ENCODE measurements at regions not wholly inside any gene's neighbourhood (a gene's known extent, or its start where the extent isn't known, plus 50 kb on each side); places are given as distances from the start of the nearest gene placed in this dataset.

DNA sequence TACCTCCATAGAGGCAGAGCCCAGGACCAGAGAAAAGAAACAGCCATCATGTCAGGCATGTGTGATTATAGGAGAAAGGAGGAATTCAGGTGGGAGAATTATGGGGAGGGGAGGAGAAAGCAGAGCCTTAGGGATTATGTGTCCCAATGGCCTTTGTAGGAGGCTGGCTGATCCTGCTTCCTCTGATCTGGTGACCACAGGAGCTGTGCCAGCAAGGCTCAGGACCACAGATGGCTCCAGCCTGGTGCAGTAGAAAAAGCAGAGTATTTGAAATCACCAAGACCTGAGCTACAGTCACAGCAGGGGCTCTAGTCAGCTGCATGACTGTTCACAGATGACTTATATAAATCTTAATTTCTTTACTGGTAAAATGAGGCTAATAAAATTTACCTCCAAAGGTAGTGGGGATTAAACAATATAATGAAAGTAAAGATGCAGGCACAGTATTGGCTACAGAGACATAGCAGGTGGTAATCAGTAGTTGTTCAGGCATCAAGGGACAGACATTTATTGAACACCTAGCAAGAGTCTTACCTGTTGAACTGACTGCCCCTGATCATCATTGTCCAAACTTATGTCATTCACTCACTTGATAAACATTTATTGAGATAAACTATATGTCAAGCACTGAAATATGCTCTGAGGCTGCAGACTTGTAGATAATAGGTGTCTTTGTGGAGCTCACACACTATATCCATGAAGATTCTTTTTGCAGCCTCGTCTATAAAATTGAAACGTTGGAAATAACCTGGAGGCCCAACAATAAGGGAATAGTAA is 121.3 kb downstream of the MYCN start:
- 100% methylated on average over 1 of the region's 2 CpGs for WGBS (ENCODE audit: insufficient coverage)
- peaks cover 0 to 25% (median 8%) of the 10 kb centered on the region in 5 experiments for H3K9me3 ChIP-seq (ENCODE audit: control extremely low read depth in 1 of 5, control insufficient read depth in 4 of 5, insufficient read depth in 2 of 5, low read depth in 1 of 5, low read length in 4 of 5)
- CTCF ChIA-PET: no interaction called here
- DNase-seq: no peak
- H3K36me3 ChIP-seq (ENCODE audit: control insufficient read depth in 4 of 4, insufficient read depth in 4 of 4, low read length in 3 of 4): no peaks in the 10 kb centered on the region
- peaks cover 0 to under 1% (median 0%) of the 10 kb centered on the region in 4 experiments for H3K4me1 ChIP-seq (ENCODE audit: control extremely low read depth in 1 of 4, control insufficient read depth in 4 of 4, insufficient read depth in 4 of 4, low read length in 3 of 4)
- H3K27ac ChIP-seq (ENCODE audit: insufficient read depth in 1 of 2, low read depth in 1 of 2, low read length in 2 of 2, poor library complexity in 1 of 2, severe bottlenecking in 2 of 2): no peak overlapping the region
- H3K27me3 ChIP-seq (replicated peaks in 2 of 5; ENCODE audit: control insufficient read depth in 4 of 5, insufficient read depth in 5 of 5, low read length in 4 of 5): no peaks in the 10 kb centered on the region
- no peak overlapping the region for H3K4me3 ChIP-seq (ENCODE audit: control insufficient read depth in 1 of 7, extremely low read depth in 1 of 7, insufficient read depth in 4 of 7, low read depth in 2 of 7, low read length in 6 of 7)
- POLR2A ChIA-PET: no interaction called here

DNA sequence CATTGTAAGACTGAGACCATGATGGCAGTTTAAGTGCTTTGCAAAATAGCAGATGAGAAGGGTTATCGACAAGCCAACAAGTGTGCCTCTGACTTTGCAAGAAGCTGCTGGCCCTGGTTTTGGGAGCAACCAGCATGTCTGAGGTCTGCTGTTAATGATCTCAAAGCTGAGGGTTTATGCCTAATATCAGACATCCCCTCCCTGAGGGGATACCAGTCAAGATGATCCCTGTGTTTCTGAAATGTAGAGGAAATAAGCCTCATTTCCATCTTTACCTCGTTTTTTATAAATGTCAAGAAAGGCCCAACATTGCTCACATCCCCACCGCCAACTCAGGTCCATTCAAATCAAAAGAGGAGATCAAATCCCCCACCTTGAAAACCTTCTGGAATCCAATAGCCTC is 120.6 kb downstream of the MYCN start:
- H3K27ac ChIP-seq (ENCODE audit: insufficient read depth in 1 of 2, low read depth in 1 of 2, low read length in 2 of 2, poor library complexity in 1 of 2, severe bottlenecking in 2 of 2): no peak overlapping the region
- POLR2A ChIA-PET: no interaction called here
- no peaks in the 10 kb centered on the region for H3K36me3 ChIP-seq (ENCODE audit: control insufficient read depth in 4 of 4, insufficient read depth in 4 of 4, low read length in 3 of 4)
- H3K27me3 ChIP-seq (replicated peaks in 2 of 5; ENCODE audit: control insufficient read depth in 4 of 5, insufficient read depth in 5 of 5, low read length in 4 of 5): no peaks in the 10 kb centered on the region
- H3K9me3 ChIP-seq (ENCODE audit: control extremely low read depth in 1 of 5, control insufficient read depth in 4 of 5, insufficient read depth in 2 of 5, low read depth in 1 of 5, low read length in 4 of 5): peaks cover 0 to 25% (median 8%) of the 10 kb centered on the region in 5 experiments
- DNase-seq: no peak
- H3K4me3 ChIP-seq (ENCODE audit: control insufficient read depth in 1 of 7, extremely low read depth in 1 of 7, insufficient read depth in 4 of 7, low read depth in 2 of 7, low read length in 6 of 7): no peak overlapping the region
- CTCF ChIA-PET: no interaction called here
- WGBS (ENCODE audit: insufficient coverage): 94% methylated on average over 3 of the region's 3 CpGs
- H3K4me1 ChIP-seq (ENCODE audit: control extremely low read depth in 1 of 4, control insufficient read depth in 4 of 4, insufficient read depth in 4 of 4, low read length in 3 of 4): peaks cover 3 to 8% (median 6%) of the 10 kb centered on the region in 4 experiments

DNA sequence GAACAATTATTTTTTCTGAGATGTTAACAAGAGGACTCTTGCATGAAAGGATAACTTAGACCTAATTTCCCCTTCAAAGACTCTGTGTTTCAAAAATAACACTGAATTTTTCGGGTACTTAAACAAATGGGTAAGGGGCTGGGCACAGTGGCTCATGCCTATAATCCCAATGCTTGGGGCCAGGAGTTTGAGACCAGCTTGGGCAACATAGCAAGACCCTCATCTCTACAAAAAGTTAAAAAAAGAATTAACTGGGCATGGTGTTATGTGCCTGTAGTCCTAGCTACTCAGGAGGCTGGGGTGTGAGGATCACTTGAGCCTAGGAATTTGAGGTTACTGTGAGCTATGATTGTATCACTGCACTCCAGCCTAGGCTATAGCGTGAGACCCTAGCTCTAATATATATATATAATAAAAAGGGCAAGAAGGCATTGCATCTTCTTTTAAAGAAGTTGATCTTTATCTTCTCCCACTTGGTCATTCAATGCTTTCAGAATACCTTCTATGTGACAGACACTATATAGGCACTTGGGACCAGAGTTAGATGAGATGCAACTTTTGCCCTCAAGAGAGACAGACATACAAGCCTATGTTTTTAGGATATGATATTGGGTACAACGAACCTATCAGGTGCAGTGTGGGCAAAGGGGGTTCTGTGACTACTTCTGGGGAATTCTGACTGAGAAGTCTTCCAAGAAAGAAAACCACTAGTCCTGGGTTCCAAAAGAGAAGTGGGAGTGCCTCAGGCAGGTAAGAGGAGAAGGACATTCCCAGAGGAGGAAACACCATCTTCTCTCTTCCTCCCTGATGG is 120.0 kb downstream of the MYCN start:
- Histone ChIP-seq H3K4me3 (ENCODE audit: control insufficient read depth in 1 of 7, extremely low read depth in 1 of 7, insufficient read depth in 4 of 7, low read depth in 2 of 7, low read length in 6 of 7) (no peak overlapping the region), H3K36me3 (ENCODE audit: control insufficient read depth in 4 of 4, insufficient read depth in 4 of 4, low read length in 3 of 4) (no peaks in the 10 kb centered on the region), H3K9me3 (ENCODE audit: control extremely low read depth in 1 of 5, control insufficient read depth in 4 of 5, insufficient read depth in 2 of 5, low read depth in 1 of 5, low read length in 4 of 5) (peaks cover 0 to 25% (median 8%) of the 10 kb centered on the region in 5 experiments), H3K27ac (ENCODE audit: insufficient read depth in 1 of 2, low read depth in 1 of 2, low read length in 2 of 2, poor library complexity in 1 of 2, severe bottlenecking in 2 of 2) (no peak overlapping the region), H3K27me3 (replicated peaks in 2 of 5; ENCODE audit: control insufficient read depth in 4 of 5, insufficient read depth in 5 of 5, low read length in 4 of 5) (no peaks in the 10 kb centered on the region), H3K4me1 (ENCODE audit: control extremely low read depth in 1 of 4, control insufficient read depth in 4 of 4, insufficient read depth in 4 of 4, low read length in 3 of 4) (peaks cover 5 to 14% (median 10%) of the 10 kb centered on the region in 4 experiments)
- no peak for DNase-seq
- ChIA-PET CTCF (no interaction called here), POLR2A (no interaction called here)
- WGBS (ENCODE audit: insufficient coverage): 100% methylated on average over 2 of the region's 3 CpGs

DNA sequence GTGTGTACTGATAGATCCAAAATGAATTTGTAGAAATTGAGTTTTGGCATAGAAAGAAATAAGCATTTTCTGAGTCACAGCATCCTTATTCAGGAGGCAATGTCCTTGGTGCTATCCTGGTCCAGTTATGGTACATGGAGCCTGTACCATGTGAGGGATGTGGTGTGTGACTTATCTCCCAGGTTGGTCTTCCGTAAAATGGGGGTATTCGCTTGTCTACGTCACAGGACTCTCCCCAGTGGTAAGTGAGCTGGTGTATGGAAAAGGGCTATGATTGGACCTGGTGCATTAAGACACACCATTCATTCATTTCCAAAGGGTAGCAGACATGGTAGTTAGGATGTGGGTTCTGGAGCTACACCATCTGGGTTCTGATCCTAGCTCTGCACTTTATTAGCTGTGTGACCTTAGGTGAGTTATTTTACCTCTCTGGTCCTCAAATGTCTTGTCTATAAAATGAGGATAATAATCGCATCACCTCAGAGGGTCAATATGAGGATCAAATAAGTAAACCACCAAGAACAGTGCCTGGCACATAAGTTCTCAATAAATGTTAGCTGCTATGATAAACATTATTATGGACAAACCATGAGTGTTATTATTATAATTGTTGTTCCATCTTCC is 119.2 kb downstream of the MYCN start:
- no peak for DNase-seq
- Histone ChIP-seq H3K4me1 (ENCODE audit: control extremely low read depth in 1 of 4, control insufficient read depth in 4 of 4, insufficient read depth in 4 of 4, low read length in 3 of 4) (peaks cover 5 to 16% (median 10%) of the 10 kb centered on the region in 4 experiments), H3K27ac (ENCODE audit: insufficient read depth in 1 of 2, low read depth in 1 of 2, low read length in 2 of 2, poor library complexity in 1 of 2, severe bottlenecking in 2 of 2) (no peak overlapping the region), H3K36me3 (ENCODE audit: control insufficient read depth in 4 of 4, insufficient read depth in 4 of 4, low read length in 3 of 4) (no peaks in the 10 kb centered on the region), H3K4me3 (ENCODE audit: control insufficient read depth in 1 of 7, extremely low read depth in 1 of 7, insufficient read depth in 4 of 7, low read depth in 2 of 7, low read length in 6 of 7) (no peak overlapping the region), H3K27me3 (replicated peaks in 2 of 5; ENCODE audit: control insufficient read depth in 4 of 5, insufficient read depth in 5 of 5, low read length in 4 of 5) (no peaks in the 10 kb centered on the region), H3K9me3 (ENCODE audit: control extremely low read depth in 1 of 5, control insufficient read depth in 4 of 5, insufficient read depth in 2 of 5, low read depth in 1 of 5, low read length in 4 of 5) (peaks cover 0 to 22% (median 8%) of the 10 kb centered on the region in 5 experiments)
- no CpG with 5 or more reads among the region's 4 CpGs for WGBS (ENCODE audit: insufficient coverage)
- POLR2A ChIA-PET: no interaction called here
- CTCF ChIA-PET: no interaction called here

DNA sequence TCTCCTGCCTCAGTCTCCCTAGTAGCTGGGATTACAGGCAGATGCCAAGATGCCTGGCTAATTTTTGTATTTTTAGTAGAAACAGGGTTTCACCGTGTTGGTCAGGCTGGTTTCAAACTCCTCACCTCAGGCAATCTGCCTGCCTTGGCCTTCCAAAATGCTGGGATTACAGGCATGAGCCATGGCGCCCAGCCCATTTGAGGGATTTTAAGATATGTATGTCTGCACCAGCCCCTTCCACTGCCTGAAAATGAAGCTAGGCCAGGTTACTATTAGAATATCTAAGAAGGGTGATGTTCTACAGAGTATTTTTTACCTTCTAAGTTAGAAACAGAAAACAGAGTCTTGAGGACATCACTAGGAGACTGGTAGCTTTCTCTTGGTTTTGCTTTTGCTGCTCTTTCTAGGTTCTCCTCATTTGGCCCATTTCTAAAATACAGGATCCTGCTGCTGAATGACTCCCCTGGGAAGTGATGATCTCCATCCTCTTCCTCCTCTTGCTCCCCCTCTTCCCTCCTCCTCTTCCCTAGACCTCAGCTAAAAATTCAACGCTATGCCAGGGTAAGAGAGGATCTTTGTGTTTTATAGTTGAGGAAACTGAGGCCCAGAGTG is 118.5 kb downstream of the MYCN start:
- no peak overlapping the region for H3K27ac ChIP-seq (ENCODE audit: insufficient read depth in 1 of 2, low read depth in 1 of 2, low read length in 2 of 2, poor library complexity in 1 of 2, severe bottlenecking in 2 of 2)
- CTCF ChIA-PET: no interaction called here
- no peaks in the 10 kb centered on the region for H3K36me3 ChIP-seq (ENCODE audit: control insufficient read depth in 4 of 4, insufficient read depth in 4 of 4, low read length in 3 of 4)
- H3K27me3 ChIP-seq (replicated peaks in 2 of 5; ENCODE audit: control insufficient read depth in 4 of 5, insufficient read depth in 5 of 5, low read length in 4 of 5): no peaks in the 10 kb centered on the region
- POLR2A ChIA-PET: no interaction called here
- H3K4me3 ChIP-seq (ENCODE audit: control insufficient read depth in 1 of 7, extremely low read depth in 1 of 7, insufficient read depth in 4 of 7, low read depth in 2 of 7, low read length in 6 of 7): no peak overlapping the region
- peaks cover 0 to 16% (median 8%) of the 10 kb centered on the region in 5 experiments for H3K9me3 ChIP-seq (ENCODE audit: control extremely low read depth in 1 of 5, control insufficient read depth in 4 of 5, insufficient read depth in 2 of 5, low read depth in 1 of 5, low read length in 4 of 5)
- 94% methylated on average over 3 of the region's 3 CpGs for WGBS (ENCODE audit: insufficient coverage)
- H3K4me1 ChIP-seq (ENCODE audit: control extremely low read depth in 1 of 4, control insufficient read depth in 4 of 4, insufficient read depth in 4 of 4, low read length in 3 of 4): peaks cover 5 to 16% (median 10%) of the 10 kb centered on the region in 4 experiments
- no peak for DNase-seq

DNA sequence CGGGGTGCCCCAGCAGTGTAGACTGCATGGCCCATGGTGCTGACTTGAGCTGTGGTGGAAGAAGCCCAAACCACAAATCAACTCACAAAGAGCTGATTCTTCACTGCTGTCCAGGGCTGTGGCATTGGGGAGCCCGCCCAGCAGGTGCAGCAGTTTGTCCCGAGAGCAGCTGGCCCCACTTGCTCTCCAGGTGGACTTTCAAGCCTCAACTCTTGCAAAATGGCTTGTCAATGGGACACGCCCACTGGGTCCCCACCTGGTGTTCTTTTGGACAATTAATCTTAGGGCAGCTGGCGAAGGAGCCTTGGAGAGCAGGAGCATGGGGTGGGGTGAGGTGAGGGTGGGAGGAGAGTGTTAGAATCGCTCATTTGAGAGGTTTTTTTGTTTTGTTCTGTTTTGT is 117.9 kb downstream of the MYCN start:
- H3K4me3 ChIP-seq (ENCODE audit: control insufficient read depth in 1 of 7, extremely low read depth in 1 of 7, insufficient read depth in 4 of 7, low read depth in 2 of 7, low read length in 6 of 7): no peak overlapping the region

More for the DNA sequence above, 117.9 kb downstream of the MYCN start:
- H3K27ac ChIP-seq (ENCODE audit: insufficient read depth in 1 of 2, low read depth in 1 of 2, low read length in 2 of 2, poor library complexity in 1 of 2, severe bottlenecking in 2 of 2): no peak overlapping the region
- POLR2A ChIA-PET: no interaction called here
- H3K27me3 ChIP-seq (replicated peaks in 2 of 5; ENCODE audit: control insufficient read depth in 4 of 5, insufficient read depth in 5 of 5, low read length in 4 of 5): no peaks in the 10 kb centered on the region
- H3K4me1 ChIP-seq (ENCODE audit: control extremely low read depth in 1 of 4, control insufficient read depth in 4 of 4, insufficient read depth in 4 of 4, low read length in 3 of 4): peaks cover 5 to 16% (median 10%) of the 10 kb centered on the region in 4 experiments
- CTCF ChIA-PET: no interaction called here
- H3K36me3 ChIP-seq (ENCODE audit: control insufficient read depth in 4 of 4, insufficient read depth in 4 of 4, low read length in 3 of 4): no peaks in the 10 kb centered on the region
- peaks cover 0 to 11% (median 6%) of the 10 kb centered on the region in 5 experiments for H3K9me3 ChIP-seq (ENCODE audit: control extremely low read depth in 1 of 5, control insufficient read depth in 4 of 5, insufficient read depth in 2 of 5, low read depth in 1 of 5, low read length in 4 of 5)
- DNase-seq: no peak
- WGBS (ENCODE audit: insufficient coverage): 94% methylated on average over 5 of the region's 6 CpGs

All from common myeloid progenitor, CD34-positive (primary cell).